ENCODE measurements at regions not wholly inside any gene's neighbourhood (a gene's known extent, or its start where the extent isn't known, plus 50 kb on each side); places are given as distances from the start of the nearest gene placed in this dataset.

DNA sequence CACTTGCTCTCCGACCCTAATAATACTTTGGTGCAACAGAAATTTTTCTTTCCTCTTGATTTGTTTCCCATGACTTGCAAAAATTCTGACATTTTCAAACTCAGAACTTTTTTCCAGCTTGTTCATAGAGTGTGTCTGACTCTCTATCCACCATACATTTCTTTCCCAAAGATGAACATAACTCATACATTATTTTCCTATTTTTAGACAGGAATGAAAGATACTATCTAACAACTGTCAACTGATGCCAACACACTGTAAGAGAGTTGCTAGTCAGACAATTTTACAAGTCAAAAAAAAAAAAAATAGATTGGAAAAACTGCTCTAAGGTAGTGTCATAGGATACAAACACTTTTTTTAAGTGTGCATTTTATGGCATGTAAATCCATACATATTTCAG, 1001.0 kb upstream of the WWC1 start:
- Mint-ChIP-seq H3K9me3 (peaks cover 21% of the 10 kb centered on the region), H3K27me3 (ENCODE audit: low read depth) (no peaks in the 10 kb centered on the region), H3K36me3 (peaks cover 18% of the 10 kb centered on the region), H3K27ac (no peak overlapping the region), H3K4me3 (no peak overlapping the region), H3K4me1 (peaks cover 42% of the 10 kb centered on the region)
- ATAC-seq (no peak), DNase-seq (ENCODE audit: low spot score) (no peak)
- CTCF ChIA-PET, result interaction anchor here (0.5 kb wide), 1 partner anchor 54 kb away, joined by 4 read pairs; no protein-coding TSS in a partner anchor
- POLR2A ChIA-PET, result no interaction called here
- TF ChIP-seq ZNF121 (CRISPR knock-in tag; IDR thresholded peaks at IDR 0.05) (no peak), SP1 (CRISPR knock-in tag; conservative IDR thresholded peaks at IDR 0.05) (no peak), GABPB1 (CRISPR knock-in tag; IDR thresholded peaks at IDR 0.05) (no peak), ZNF317 (CRISPR knock-in tag; IDR thresholded peaks at IDR 0.05; ENCODE audit: borderline replicate concordance, low read depth) (no peak), JAZF1 (CRISPR knock-in tag; IDR thresholded peaks at IDR 0.05) (no peak), NR1H2 (CRISPR knock-in tag; IDR thresholded peaks at IDR 0.05) (no peak), TCF7 (CRISPR knock-in tag; IDR thresholded peaks at IDR 0.05; ENCODE audit: low read depth) (no peak), FOXP1 (CRISPR knock-in tag; IDR thresholded peaks at IDR 0.05; ENCODE audit: borderline replicate concordance) (no peak), CBFB (CRISPR knock-in tag; IDR thresholded peaks at IDR 0.05; ENCODE audit: low read depth) (no peak)
- TF ChIP-seq, protein P1, sequence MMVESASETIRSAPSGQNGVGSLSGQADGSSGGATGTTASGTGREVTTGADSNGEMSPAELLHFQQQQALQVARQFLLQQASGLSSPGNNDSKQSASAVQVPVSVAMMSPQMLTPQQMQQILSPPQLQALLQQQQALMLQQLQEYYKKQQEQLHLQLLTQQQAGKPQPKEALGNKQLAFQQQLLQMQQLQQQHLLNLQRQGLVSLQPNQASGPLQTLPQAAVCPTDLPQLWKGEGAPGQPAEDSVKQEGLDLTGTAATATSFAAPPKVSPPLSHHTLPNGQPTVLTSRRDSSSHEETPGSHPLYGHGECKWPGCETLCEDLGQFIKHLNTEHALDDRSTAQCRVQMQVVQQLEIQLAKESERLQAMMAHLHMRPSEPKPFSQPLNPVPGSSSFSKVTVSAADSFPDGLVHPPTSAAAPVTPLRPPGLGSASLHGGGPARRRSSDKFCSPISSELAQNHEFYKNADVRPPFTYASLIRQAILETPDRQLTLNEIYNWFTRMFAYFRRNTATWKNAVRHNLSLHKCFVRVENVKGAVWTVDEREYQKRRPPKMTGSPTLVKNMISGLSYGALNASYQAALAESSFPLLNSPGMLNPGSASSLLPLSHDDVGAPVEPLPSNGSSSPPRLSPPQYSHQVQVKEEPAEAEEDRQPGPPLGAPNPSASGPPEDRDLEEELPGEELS (CRISPR knock-in tag; IDR thresholded peaks at IDR 0.05), result no peak
- TF ChIP-seq, protein P2, sequence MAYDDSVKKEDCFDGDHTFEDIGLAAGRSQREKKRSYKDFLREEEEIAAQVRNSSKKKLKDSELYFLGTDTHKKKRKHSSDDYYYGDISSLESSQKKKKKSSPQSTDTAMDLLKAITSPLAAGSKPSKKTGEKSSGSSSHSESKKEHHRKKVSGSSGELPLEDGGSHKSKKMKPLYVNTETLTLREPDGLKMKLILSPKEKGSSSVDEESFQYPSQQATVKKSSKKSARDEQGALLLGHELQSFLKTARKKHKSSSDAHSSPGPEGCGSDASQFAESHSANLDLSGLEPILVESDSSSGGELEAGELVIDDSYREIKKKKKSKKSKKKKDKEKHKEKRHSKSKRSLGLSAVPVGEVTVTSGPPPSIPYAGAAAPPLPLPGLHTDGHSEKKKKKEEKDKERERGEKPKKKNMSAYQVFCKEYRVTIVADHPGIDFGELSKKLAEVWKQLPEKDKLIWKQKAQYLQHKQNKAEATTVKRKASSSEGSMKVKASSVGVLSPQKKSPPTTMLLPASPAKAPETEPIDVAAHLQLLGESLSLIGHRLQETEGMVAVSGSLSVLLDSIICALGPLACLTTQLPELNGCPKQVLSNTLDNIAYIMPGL (CRISPR knock-in tag; IDR thresholded peaks at IDR 0.05), result no peak
- TF ChIP-seq, protein P3, sequence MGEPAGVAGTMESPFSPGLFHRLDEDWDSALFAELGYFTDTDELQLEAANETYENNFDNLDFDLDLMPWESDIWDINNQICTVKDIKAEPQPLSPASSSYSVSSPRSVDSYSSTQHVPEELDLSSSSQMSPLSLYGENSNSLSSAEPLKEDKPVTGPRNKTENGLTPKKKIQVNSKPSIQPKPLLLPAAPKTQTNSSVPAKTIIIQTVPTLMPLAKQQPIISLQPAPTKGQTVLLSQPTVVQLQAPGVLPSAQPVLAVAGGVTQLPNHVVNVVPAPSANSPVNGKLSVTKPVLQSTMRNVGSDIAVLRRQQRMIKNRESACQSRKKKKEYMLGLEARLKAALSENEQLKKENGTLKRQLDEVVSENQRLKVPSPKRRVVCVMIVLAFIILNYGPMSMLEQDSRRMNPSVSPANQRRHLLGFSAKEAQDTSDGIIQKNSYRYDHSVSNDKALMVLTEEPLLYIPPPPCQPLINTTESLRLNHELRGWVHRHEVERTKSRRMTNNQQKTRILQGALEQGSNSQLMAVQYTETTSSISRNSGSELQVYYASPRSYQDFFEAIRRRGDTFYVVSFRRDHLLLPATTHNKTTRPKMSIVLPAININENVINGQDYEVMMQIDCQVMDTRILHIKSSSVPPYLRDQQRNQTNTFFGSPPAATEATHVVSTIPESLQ (CRISPR knock-in tag; IDR thresholded peaks at IDR 0.05), result no peak
- TF ChIP-seq, protein P4, sequence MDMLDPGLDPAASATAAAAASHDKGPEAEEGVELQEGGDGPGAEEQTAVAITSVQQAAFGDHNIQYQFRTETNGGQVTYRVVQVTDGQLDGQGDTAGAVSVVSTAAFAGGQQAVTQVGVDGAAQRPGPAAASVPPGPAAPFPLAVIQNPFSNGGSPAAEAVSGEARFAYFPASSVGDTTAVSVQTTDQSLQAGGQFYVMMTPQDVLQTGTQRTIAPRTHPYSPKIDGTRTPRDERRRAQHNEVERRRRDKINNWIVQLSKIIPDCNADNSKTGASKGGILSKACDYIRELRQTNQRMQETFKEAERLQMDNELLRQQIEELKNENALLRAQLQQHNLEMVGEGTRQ (CRISPR knock-in tag; IDR thresholded peaks at IDR 0.05), result no peak

DNA sequence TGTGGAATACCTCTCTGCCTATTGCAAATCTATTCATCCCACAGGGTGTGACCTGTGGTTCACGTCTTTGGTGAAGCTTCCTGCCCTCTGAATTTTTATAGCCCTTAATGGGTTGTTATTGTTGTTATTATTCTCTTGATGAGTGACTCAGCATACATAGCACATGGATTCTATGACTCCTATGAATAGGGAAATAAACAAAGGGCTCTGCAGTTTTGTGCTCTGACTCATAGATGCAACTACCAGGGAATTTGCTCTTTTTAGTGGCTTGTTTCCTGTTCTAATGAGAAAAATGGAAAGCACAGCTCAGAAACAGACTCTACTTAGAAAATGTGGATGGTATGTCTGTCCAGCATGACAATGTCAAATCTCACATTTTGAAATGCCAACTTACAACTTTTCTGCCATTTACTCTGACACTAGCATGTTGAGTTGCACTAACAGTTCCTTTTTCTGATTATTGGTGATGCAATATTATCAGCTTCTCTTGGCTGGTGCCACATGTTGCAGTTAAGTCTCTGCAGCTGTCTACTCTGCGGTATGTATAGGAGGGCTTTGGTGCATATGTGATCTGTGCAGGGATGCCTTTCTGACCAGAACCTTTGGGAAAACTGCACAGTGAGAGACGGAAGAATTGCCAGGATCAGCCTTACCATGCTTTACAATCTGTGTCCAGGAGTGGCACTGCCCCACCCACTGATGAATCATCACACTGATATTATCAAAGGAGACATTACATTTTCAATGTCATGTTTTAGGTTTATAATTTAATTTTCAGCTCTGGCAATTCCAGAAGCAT, 996.4 kb upstream of the WWC1 start:
- Mint-ChIP-seq H3K9me3 (peaks cover 21% of the 10 kb centered on the region), H3K36me3 (peaks cover 18% of the 10 kb centered on the region), H3K27ac (peak overlapping the region; percentile 86), H3K27me3 (ENCODE audit: low read depth) (no peaks in the 10 kb centered on the region; the same call in 1 of the 2 replicates), H3K4me3 (peak overlapping the region; percentile 9; the same call in 1 of the 2 replicates), H3K4me1 (peaks cover 63% of the 10 kb centered on the region)
- TF ChIP-seq PRRX2 (CRISPR knock-in tag; IDR thresholded peaks at IDR 0.05), result no peak
- TF ChIP-seq, protein P5, sequence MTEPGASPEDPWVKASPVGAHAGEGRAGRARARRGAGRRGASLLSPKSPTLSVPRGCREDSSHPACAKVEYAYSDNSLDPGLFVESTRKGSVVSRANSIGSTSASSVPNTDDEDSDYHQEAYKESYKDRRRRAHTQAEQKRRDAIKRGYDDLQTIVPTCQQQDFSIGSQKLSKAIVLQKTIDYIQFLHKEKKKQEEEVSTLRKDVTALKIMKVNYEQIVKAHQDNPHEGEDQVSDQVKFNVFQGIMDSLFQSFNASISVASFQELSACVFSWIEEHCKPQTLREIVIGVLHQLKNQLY (CRISPR knock-in tag; IDR thresholded peaks at IDR 0.05), result no peak
- TF ChIP-seq NR3C1 (CRISPR knock-in tag; conservative IDR thresholded peaks at IDR 0.05; ENCODE audit: low read depth), result no peak
- no peak for TF ChIP-seq ZNF232 (CRISPR knock-in tag; IDR thresholded peaks at IDR 0.05)
- TF ChIP-seq NFATC4 (CRISPR knock-in tag; IDR thresholded peaks at IDR 0.05), result no peak
- no peak for TF ChIP-seq ATF1 (CRISPR knock-in tag; IDR thresholded peaks at IDR 0.05)
- TF ChIP-seq, protein P6, sequence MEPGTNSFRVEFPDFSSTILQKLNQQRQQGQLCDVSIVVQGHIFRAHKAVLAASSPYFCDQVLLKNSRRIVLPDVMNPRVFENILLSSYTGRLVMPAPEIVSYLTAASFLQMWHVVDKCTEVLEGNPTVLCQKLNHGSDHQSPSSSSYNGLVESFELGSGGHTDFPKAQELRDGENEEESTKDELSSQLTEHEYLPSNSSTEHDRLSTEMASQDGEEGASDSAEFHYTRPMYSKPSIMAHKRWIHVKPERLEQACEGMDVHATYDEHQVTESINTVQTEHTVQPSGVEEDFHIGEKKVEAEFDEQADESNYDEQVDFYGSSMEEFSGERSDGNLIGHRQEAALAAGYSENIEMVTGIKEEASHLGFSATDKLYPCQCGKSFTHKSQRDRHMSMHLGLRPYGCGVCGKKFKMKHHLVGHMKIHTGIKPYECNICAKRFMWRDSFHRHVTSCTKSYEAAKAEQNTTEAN (CRISPR knock-in tag; IDR thresholded peaks at IDR 0.05), result no peak
- TF ChIP-seq GTF2I (CRISPR knock-in tag; conservative IDR thresholded peaks at IDR 0.05), result no peak
- no peak for DNase-seq (ENCODE audit: low spot score)
- ChIA-PET POLR2A (no interaction called here), CTCF (interaction anchor here (1.0 kb wide), 1 partner anchor 752 kb away, joined by 3 read pairs; no protein-coding TSS in a partner anchor)
- peak; percentile 56 for ATAC-seq
